Kidney (tissue), 13 donors: ENCODE measurements at regions not wholly inside any gene's neighbourhood (a gene's known extent, or its start where the extent isn't known, plus 50 kb on each side); places are given as distances from the start of the nearest gene placed in this dataset.

Experiments
- DNase-seq, 5 donors: peaks; one replicate each; pipeline ENCODE4 v3.0.0-alpha.2; 2013 to 2020
- FAIRE-seq: peaks from 2 replicates; lab custom pipeline; 2012; peaks lifted over from hg19 to GRCh38; lab: Jason Lieb, UNC
- H3K27ac ChIP-seq, 2 donors: one replicate each; pipeline ENCODE4 v1.7.0; 2013; ENCODE audit warnings: low read depth in 2 of 2, low read length in 2 of 2, inconsistent platforms in 1 of 2
- H3K27me3 ChIP-seq: one replicate; pipeline ENCODE4 v1.7.1; 2013; ENCODE audit warnings: low read length, inconsistent platforms; ENCODE audit not compliant: control insufficient read depth, insufficient read depth
- H3K36me3 ChIP-seq, 3 donors: one replicate each; pipeline versions ENCODE4 v1.7.0 to v1.7.1; 2013; ENCODE audit warnings: low read length in 3 of 3, control low read depth in 1 of 3, inconsistent platforms in 1 of 3; ENCODE audit not compliant: insufficient read depth in 3 of 3, control insufficient read depth in 2 of 3
- H3K4me1 ChIP-seq, 3 donors: one replicate each; pipeline versions ENCODE4 v1.7.0 to v1.7.1; 2013; ENCODE audit warnings: low read length in 3 of 3, inconsistent platforms in 1 of 3, low read depth in 1 of 3; ENCODE audit not compliant: control insufficient read depth in 2 of 3, insufficient read depth in 2 of 3
- H3K4me3 ChIP-seq, 3 donors: one replicate each; pipeline versions ENCODE4 v1.7.0 to v1.8.1; 2013; ENCODE audit warnings: low read length in 3 of 3, control low read depth in 1 of 3, inconsistent platforms in 1 of 3
- H3K9ac ChIP-seq, 3 donors: one replicate each; pipeline versions ENCODE4 v1.7.0 to v1.7.1; 2013; ENCODE audit warnings: low read length in 3 of 3, control low read depth in 1 of 3, inconsistent platforms in 1 of 3
- H3K9me3 ChIP-seq, 3 donors: one replicate each; pipeline versions ENCODE4 v1.7.0 to v1.7.1; 2013; ENCODE audit warnings: low read length in 3 of 3, control low read depth in 1 of 3, inconsistent platforms in 1 of 3; ENCODE audit not compliant: control insufficient read depth in 2 of 3, insufficient read depth in 1 of 3
- intact Hi-C: fragments of 100-400 bp; cut with DNase I; formaldehyde crosslinking; loops from one replicate; pipeline ENCODE4 v1.11.1; 2022
- TF ChIP-seq, protein P1 (sequence below): IDR thresholded peaks from 3 replicates; pipeline ENCODE4 v1.5.1; 2012; ENCODE audit warnings: mild to moderate bottlenecking, moderate library complexity, borderline replicate concordance; ENCODE audit not compliant: insufficient read depth; ENCODE audit errors: extremely low read depth
- donor health status: control.
- donor health status: control.
- donor health status: control.
- donor health status: control.
- donor health status: control.
- donor health status: DM: yes; HTN: yes; CAD: no.
- donor health status: Normal renal cell carcinoma (clear cell type).

DNA sequence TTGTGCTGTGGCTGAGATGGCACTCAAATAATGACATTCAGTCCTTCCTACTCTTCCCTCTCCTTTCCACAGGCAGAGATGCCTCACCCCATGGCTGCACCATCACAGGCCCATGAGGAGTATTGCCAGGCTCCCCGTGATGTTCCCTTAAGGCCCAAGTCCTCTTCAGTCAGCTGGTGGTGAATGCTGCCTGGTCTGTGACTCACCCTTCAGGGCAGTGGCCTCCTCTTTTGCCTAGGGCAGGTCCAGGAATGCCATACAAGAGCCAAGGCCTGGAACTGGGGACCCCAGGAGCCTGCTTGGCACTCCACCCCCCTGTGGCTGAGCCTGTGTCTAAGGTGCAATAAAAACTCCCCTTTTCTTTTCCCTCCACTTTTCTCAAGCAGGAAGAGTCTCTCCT lies 144.2 kb upstream of the GEMIN8 start:
- Histone ChIP-seq H3K36me3 (no peaks in the 10 kb centered on the region), H3K27ac (no peak overlapping the region), H3K4me1 (no peaks in the 10 kb centered on the region), H3K9ac (no peak overlapping the region), H3K4me3 (no peak overlapping the region), H3K27me3 (no peaks in the 10 kb centered on the region), H3K9me3 (no peaks in the 10 kb centered on the region)
- FAIRE-seq: no peak
- TF ChIP-seq, protein P1, sequence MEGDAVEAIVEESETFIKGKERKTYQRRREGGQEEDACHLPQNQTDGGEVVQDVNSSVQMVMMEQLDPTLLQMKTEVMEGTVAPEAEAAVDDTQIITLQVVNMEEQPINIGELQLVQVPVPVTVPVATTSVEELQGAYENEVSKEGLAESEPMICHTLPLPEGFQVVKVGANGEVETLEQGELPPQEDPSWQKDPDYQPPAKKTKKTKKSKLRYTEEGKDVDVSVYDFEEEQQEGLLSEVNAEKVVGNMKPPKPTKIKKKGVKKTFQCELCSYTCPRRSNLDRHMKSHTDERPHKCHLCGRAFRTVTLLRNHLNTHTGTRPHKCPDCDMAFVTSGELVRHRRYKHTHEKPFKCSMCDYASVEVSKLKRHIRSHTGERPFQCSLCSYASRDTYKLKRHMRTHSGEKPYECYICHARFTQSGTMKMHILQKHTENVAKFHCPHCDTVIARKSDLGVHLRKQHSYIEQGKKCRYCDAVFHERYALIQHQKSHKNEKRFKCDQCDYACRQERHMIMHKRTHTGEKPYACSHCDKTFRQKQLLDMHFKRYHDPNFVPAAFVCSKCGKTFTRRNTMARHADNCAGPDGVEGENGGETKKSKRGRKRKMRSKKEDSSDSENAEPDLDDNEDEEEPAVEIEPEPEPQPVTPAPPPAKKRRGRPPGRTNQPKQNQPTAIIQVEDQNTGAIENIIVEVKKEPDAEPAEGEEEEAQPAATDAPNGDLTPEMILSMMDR: no peak
- intact Hi-C loops: no loop called here
- no peak for DNase-seq

DNA sequence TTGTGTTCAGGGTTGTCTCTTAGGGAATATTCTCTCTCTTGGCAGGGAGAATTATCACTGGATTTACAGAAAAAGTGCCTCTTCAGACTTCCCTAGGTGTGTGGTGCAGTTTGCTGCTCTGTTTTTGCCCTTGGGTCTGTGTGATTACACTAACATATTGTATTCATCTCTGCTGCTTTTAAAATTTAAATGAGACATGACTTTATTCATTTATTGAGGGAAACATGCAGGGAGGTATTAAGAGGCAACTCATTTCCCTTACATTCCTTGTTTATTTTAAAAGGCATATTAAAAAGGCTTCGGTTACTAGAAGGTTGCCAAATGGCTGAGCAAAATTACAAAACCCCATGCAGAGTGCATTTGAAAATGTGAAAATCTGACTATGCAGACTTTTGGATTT lies 135.1 kb upstream of the GEMIN8 start:
- TF ChIP-seq, protein P1: no peak
- no peak overlapping the region for H3K27ac ChIP-seq

DNA sequence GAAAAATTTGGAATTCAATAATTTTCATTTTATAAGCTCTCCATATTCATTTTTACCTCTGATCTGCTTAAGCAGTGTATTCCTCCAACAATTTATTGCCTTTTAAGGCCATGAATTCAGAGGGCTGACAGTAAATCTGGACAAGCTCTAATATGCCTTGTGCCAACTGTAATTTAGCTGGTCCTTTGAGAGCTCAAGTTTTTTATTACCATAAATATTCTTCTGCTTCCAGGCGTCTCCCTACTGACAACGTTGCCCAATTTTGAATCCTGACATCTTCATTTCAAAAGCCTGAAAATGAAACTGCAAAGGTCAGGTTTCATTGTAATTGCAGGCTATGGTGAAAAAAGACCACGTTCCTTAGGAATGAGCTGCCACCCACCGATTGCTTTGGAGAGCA lies 95.8 kb upstream of the GEMIN8 start:
- Histone ChIP-seq H3K36me3 (no peaks in the 10 kb centered on the region), H3K27me3 (peaks cover 9% of the 10 kb centered on the region), H3K4me1 (no peaks in the 10 kb centered on the region), H3K4me3 (no peak overlapping the region), H3K9ac (no peak overlapping the region), H3K27ac (no peak overlapping the region), H3K9me3 (no peaks in the 10 kb centered on the region)
- TF ChIP-seq, protein P1: no peak
- intact Hi-C loops: no loop called here
- peak in 2 of 5 donors; percentile 7 to 8 for DNase-seq
- FAIRE-seq: no peak

More for the DNA sequence above, 135.1 kb upstream of the GEMIN8 start:
- FAIRE-seq (no peak), DNase-seq (no peak)
- Histone ChIP-seq H3K27me3 (no peaks in the 10 kb centered on the region), H3K4me3 (no peak overlapping the region), H3K36me3 (no peaks in the 10 kb centered on the region), H3K9me3 (no peaks in the 10 kb centered on the region), H3K4me1 (no peaks in the 10 kb centered on the region), H3K9ac (no peak overlapping the region)
- intact Hi-C loops: no loop called here

DNA sequence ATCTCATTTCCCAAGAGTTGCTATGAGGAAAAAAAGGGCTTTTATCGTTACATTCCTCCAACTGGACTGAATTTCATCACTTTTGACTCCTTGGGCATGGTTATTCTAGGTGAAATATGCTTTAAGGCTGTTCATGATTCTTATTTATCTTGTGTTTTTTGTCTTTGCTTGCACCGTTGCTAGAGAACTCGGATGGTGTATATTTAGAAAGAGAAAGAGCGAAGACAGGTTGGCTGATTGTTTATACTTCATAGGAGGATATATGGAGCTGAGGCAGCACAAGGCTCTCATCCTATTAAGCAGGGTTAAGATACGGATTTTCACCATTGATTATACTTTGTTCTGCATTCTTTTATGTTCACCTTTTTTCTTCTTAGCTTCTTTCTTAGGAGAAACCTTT lies 94.9 kb upstream of the GEMIN8 start:
- Histone ChIP-seq H3K9ac (no peak overlapping the region), H3K4me1 (no peaks in the 10 kb centered on the region), H3K4me3 (no peak overlapping the region), H3K27ac (no peak overlapping the region), H3K27me3 (peaks cover 9% of the 10 kb centered on the region), H3K9me3 (no peaks in the 10 kb centered on the region), H3K36me3 (no peaks in the 10 kb centered on the region)
- TF ChIP-seq, protein P1: no peak
- DNase-seq (no peak), FAIRE-seq (no peak)
- intact Hi-C loops: no loop called here
